HG02938 (cell line): ENCODE measurements at regions not wholly inside any gene's neighbourhood (a gene's known extent, or its start where the extent isn't known, plus 50 kb on each side); places are given as distances from the start of the nearest gene placed in this dataset.

Experiments used
- ATAC-seq: cut with Tn5 transposase; IDR thresholded peaks from one replicate; pipeline ENCODE4 v1.9.1; 2021; ENCODE audit warnings: mild to moderate bottlenecking, moderate library complexity; ENCODE audit not compliant: unreplicated experiment

GRCh38 chr7:25496476-25497368, 268.4 kb upstream of the NPVF start:
- ATAC-seq: peak; percentile 82

- ATAC-seq: no peak
Observed at GRCh38 chr7:25500393-25500921, 272.2 kb upstream of the NPVF start.

- ATAC-seq: no peak
Observed at GRCh38 chr7:25503306-25503705, 275.0 kb upstream of the NPVF start.

- ATAC-seq: no peak
Observed at GRCh38 chr7:25512061-25512687, 283.9 kb upstream of the NPVF start.

- no peak for ATAC-seq
Observed at GRCh38 chr7:25515633-25516275, 287.5 kb upstream of the NPVF start.

GRCh38 chr7:25517906-25518305, 289.6 kb upstream of the NPVF start:
- ATAC-seq: no peak

- ATAC-seq: no peak
Observed at GRCh38 chr7:25520017-25520416, 291.7 kb upstream of the NPVF start.

- ATAC-seq: no peak
Observed at GRCh38 chr7:25520516-25520915, 292.2 kb upstream of the NPVF start.

GRCh38 chr7:25521236-25521635, 292.9 kb upstream of the NPVF start:
- no peak for ATAC-seq

GRCh38 chr7:25522727-25523126, 294.4 kb upstream of the NPVF start:
- ATAC-seq: no peak

GRCh38 chr7:25527665-25528170, 299.4 kb upstream of the NPVF start:
- ATAC-seq: no peak

GRCh38 chr7:25529320-25529719, 301.0 kb upstream of the NPVF start:
- no peak for ATAC-seq

GRCh38 chr7:25536851-25537250, 308.6 kb upstream of the NPVF start:
- ATAC-seq: no peak

- no peak for ATAC-seq
Observed at GRCh38 chr7:25537662-25538375, 309.5 kb upstream of the NPVF start.

GRCh38 chr7:25541094-25541821, 313.0 kb upstream of the NPVF start:
- no peak for ATAC-seq

GRCh38 chr7:25541877-25542276, 313.6 kb upstream of the NPVF start:
- no peak for ATAC-seq

GRCh38 chr7:25543210-25543609, 314.9 kb upstream of the NPVF start:
- ATAC-seq: no peak

- ATAC-seq: no peak
Observed at GRCh38 chr7:25543798-25544197, 315.5 kb upstream of the NPVF start.

- ATAC-seq: no peak
Observed at GRCh38 chr7:25544254-25544653, 316.0 kb upstream of the NPVF start.
